ENCODE measurements at regions not wholly inside any gene's neighbourhood (a gene's known extent, or its start where the extent isn't known, plus 50 kb on each side); places are given as distances from the start of the nearest gene placed in this dataset.

GRCh38 chr20:41978875-41979274 lies 360.7 kb upstream of the CHD6 start:
- TF ChIP-seq POLR2A (IDR thresholded peaks at IDR 0.05; ENCODE audit: low read depth, low read length) = no peak

GRCh38 chr20:41978246-41978790 lies 360.1 kb upstream of the CHD6 start:
- DNase-seq (ENCODE audit: insufficient read length, low spot score) (no peak), FAIRE-seq (no peak)

More at GRCh38 chr20:41978875-41979274, 360.7 kb upstream of the CHD6 start:
- DNase-seq (ENCODE audit: insufficient read length, low spot score) = no peak
- FAIRE-seq = no peak

GRCh38 chr20:41969656-41970055 lies 351.5 kb upstream of the CHD6 start:
- no peak for TF ChIP-seq POLR2A (IDR thresholded peaks at IDR 0.05; ENCODE audit: low read depth, low read length)
- FAIRE-seq (no peak), DNase-seq (ENCODE audit: insufficient read length, low spot score) (no peak)

More at GRCh38 chr20:41978246-41978790, 360.1 kb upstream of the CHD6 start:
- no peak for TF ChIP-seq POLR2A (IDR thresholded peaks at IDR 0.05; ENCODE audit: low read depth, low read length)

- FAIRE-seq = no peak
- TF ChIP-seq POLR2A (IDR thresholded peaks at IDR 0.05; ENCODE audit: low read depth, low read length) = no peak
- no peak for DNase-seq (ENCODE audit: insufficient read length, low spot score)
Measured at GRCh38 chr20:41960166-41960565, 342.0 kb upstream of the CHD6 start.

GRCh38 chr20:41958391-41958790 lies 340.2 kb upstream of the CHD6 start:
- no peak for DNase-seq (ENCODE audit: insufficient read length, low spot score)
- no peak for TF ChIP-seq POLR2A (IDR thresholded peaks at IDR 0.05; ENCODE audit: low read depth, low read length)
- FAIRE-seq = no peak

- DNase-seq (ENCODE audit: insufficient read length, low spot score) = peak; percentile 15
Measured at GRCh38 chr20:41956338-41957074, 338.3 kb upstream of the CHD6 start.

GRCh38 chr20:41952166-41952565 lies 334.0 kb upstream of the CHD6 start:
- no peak for DNase-seq (ENCODE audit: insufficient read length, low spot score)
- no peak for TF ChIP-seq POLR2A (IDR thresholded peaks at IDR 0.05; ENCODE audit: low read depth, low read length)
- FAIRE-seq = no peak

More at GRCh38 chr20:41956338-41957074, 338.3 kb upstream of the CHD6 start:
- FAIRE-seq = no peak
- TF ChIP-seq POLR2A (IDR thresholded peaks at IDR 0.05; ENCODE audit: low read depth, low read length) = no peak

GRCh38 chr20:41951615-41952014 lies 333.4 kb upstream of the CHD6 start:
- DNase-seq (ENCODE audit: insufficient read length, low spot score) (no peak), FAIRE-seq (no peak)
- TF ChIP-seq POLR2A (IDR thresholded peaks at IDR 0.05; ENCODE audit: low read depth, low read length) = no peak

GRCh38 chr20:41939659-41940058 lies 321.5 kb upstream of the CHD6 start:
- no peak for TF ChIP-seq POLR2A (IDR thresholded peaks at IDR 0.05; ENCODE audit: low read depth, low read length)
- FAIRE-seq = no peak

GRCh38 chr20:41938353-41938752 lies 320.2 kb upstream of the CHD6 start:
- FAIRE-seq (no peak), DNase-seq (ENCODE audit: insufficient read length, low spot score) (no peak)
- no peak for TF ChIP-seq POLR2A (IDR thresholded peaks at IDR 0.05; ENCODE audit: low read depth, low read length)

More at GRCh38 chr20:41939659-41940058, 321.5 kb upstream of the CHD6 start:
- DNase-seq (ENCODE audit: insufficient read length, low spot score) = no peak

- DNase-seq (ENCODE audit: insufficient read length, low spot score) (no peak), FAIRE-seq (no peak)
- no peak for TF ChIP-seq POLR2A (IDR thresholded peaks at IDR 0.05; ENCODE audit: low read depth, low read length)
Measured at GRCh38 chr20:41935259-41935791, 317.1 kb upstream of the CHD6 start.

GRCh38 chr20:41932431-41932830 lies 314.3 kb upstream of the CHD6 start:
- no peak for TF ChIP-seq POLR2A (IDR thresholded peaks at IDR 0.05; ENCODE audit: low read depth, low read length)
- FAIRE-seq (no peak), DNase-seq (ENCODE audit: insufficient read length, low spot score) (no peak)

GRCh38 chr20:41927655-41928054 lies 309.5 kb upstream of the CHD6 start:
- TF ChIP-seq POLR2A (IDR thresholded peaks at IDR 0.05; ENCODE audit: low read depth, low read length) = no peak
- DNase-seq (ENCODE audit: insufficient read length, low spot score) = no peak
- no peak for FAIRE-seq

- FAIRE-seq (no peak), DNase-seq (ENCODE audit: insufficient read length, low spot score) (no peak)
- no peak for TF ChIP-seq POLR2A (IDR thresholded peaks at IDR 0.05; ENCODE audit: low read depth, low read length)
Measured at GRCh38 chr20:41927189-41927588, 309.0 kb upstream of the CHD6 start.

- no peak for FAIRE-seq
- no peak for DNase-seq (ENCODE audit: insufficient read length, low spot score)
- TF ChIP-seq POLR2A (IDR thresholded peaks at IDR 0.05; ENCODE audit: low read depth, low read length) = no peak
Measured at GRCh38 chr20:41925476-41925875, 307.3 kb upstream of the CHD6 start.

All from H54 (cell line).